Adrenal gland (tissue), 5 donors: ENCODE measurements at regions not wholly inside any gene's neighbourhood (a gene's known extent, or its start where the extent isn't known, plus 50 kb on each side); places are given as distances from the start of the nearest gene placed in this dataset.

Experiments
- POLR2A ChIP-seq, 2 donors: fragments of 450-650 bp; IDR thresholded peaks; one replicate each; pipeline ENCODE4 v1.6.1; 2017; ENCODE audit warnings: antibody characterized with exemption in 2 of 2, mild to moderate bottlenecking in 2 of 2, moderate library complexity in 1 of 2
- TF ChIP-seq, protein P1 (sequence below), 6 experiments: fragments of 450-650 bp in 4 of 6; fragments of 200-600 bp in 2 of 6; sonication (generic) in 1 of 6; IDR thresholded peaks; 1 replicate in 5 of 6; 2 replicates in 1 of 6; pipeline versions ENCODE4 v1.5.1 to v1.8.0; 2016 to 2021; ENCODE audit warnings: antibody characterized with exemption in 6 of 6, mild to moderate bottlenecking in 2 of 6, moderate library complexity in 1 of 6
- donor health status: DM: no; HTN: no; CAD: no.

DNA sequence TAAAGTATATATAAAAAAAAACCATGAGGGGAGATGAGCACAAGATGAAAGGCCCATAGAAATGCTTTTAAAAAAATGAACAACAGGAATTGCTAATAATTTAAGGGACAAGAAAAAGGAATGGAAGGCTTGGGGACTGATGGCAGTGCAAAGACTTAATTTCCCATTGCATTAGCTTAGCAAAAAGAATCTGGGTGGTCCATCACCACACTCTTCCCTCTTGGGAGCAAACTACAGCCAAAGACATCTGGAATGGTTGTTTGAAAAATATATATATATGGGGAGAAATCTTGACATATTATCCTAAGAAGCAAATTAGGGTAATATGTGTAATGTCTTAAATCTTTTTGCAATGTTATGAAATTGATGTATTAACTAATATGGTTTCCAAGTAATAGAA is 727.1 kb downstream of the METTL15 start:
- TF ChIP-seq, protein P1, sequence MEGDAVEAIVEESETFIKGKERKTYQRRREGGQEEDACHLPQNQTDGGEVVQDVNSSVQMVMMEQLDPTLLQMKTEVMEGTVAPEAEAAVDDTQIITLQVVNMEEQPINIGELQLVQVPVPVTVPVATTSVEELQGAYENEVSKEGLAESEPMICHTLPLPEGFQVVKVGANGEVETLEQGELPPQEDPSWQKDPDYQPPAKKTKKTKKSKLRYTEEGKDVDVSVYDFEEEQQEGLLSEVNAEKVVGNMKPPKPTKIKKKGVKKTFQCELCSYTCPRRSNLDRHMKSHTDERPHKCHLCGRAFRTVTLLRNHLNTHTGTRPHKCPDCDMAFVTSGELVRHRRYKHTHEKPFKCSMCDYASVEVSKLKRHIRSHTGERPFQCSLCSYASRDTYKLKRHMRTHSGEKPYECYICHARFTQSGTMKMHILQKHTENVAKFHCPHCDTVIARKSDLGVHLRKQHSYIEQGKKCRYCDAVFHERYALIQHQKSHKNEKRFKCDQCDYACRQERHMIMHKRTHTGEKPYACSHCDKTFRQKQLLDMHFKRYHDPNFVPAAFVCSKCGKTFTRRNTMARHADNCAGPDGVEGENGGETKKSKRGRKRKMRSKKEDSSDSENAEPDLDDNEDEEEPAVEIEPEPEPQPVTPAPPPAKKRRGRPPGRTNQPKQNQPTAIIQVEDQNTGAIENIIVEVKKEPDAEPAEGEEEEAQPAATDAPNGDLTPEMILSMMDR (IDR thresholded peaks at IDR 0.05) = no peak
- TF ChIP-seq POLR2A (IDR thresholded peaks at IDR 0.05) = no peak
